ENCODE measurements at regions not wholly inside any gene's neighbourhood (a gene's known extent, or its start where the extent isn't known, plus 50 kb on each side); places are given as distances from the start of the nearest gene placed in this dataset.
"Not testable (repeated sequence)": the region's sequence is repeated elsewhere in the genome, so short reads cannot be mapped to it uniquely, and the experiment has no call there.

- no peak for TF ChIP-seq CTCF (IDR thresholded peaks at IDR 0.05; ENCODE audit: poor library complexity, severe bottlenecking)
- no peak overlapping the region for H3K27ac ChIP-seq (ENCODE audit: poor library complexity, severe bottlenecking)
- no peak overlapping the region for H3K4me3 ChIP-seq (ENCODE audit: severe bottlenecking)
- H3K27me3 ChIP-seq (ENCODE audit: insufficient read depth, poor library complexity, severe bottlenecking): no peaks in the 10 kb centered on the region
- ATAC-seq (ENCODE audit: low read depth) (no peak), DNase-seq (ENCODE audit: low spot score) (no peak)
- peaks cover 6% of the 10 kb centered on the region for H3K9me3 ChIP-seq (ENCODE audit: severe bottlenecking)
- no peaks in the 10 kb centered on the region for H3K4me1 ChIP-seq (ENCODE audit: insufficient read depth, poor library complexity, severe bottlenecking)
- H3K36me3 ChIP-seq (ENCODE audit: low read depth): no peaks in the 10 kb centered on the region
These were observed 1273.6 kb upstream of the SLC39A10 start for GRCh38 chr2:194383401-194383800.

- Histone ChIP-seq H3K9me3 (ENCODE audit: severe bottlenecking) (peaks cover 6% of the 10 kb centered on the region), H3K27me3 (ENCODE audit: insufficient read depth, poor library complexity, severe bottlenecking) (no peaks in the 10 kb centered on the region), H3K4me3 (ENCODE audit: severe bottlenecking) (no peak overlapping the region), H3K27ac (ENCODE audit: poor library complexity, severe bottlenecking) (no peak overlapping the region), H3K36me3 (ENCODE audit: low read depth) (no peaks in the 10 kb centered on the region), H3K4me1 (ENCODE audit: insufficient read depth, poor library complexity, severe bottlenecking) (no peaks in the 10 kb centered on the region)
- TF ChIP-seq CTCF (IDR thresholded peaks at IDR 0.05; ENCODE audit: poor library complexity, severe bottlenecking): no peak
- DNase-seq (ENCODE audit: low spot score) (no peak), ATAC-seq (ENCODE audit: low read depth) (no peak)
These were observed 1274.8 kb upstream of the SLC39A10 start for GRCh38 chr2:194382221-194382620.

- Histone ChIP-seq H3K4me3 (ENCODE audit: severe bottlenecking) (no peak overlapping the region), H3K27me3 (ENCODE audit: insufficient read depth, poor library complexity, severe bottlenecking) (no peaks in the 10 kb centered on the region), H3K4me1 (ENCODE audit: insufficient read depth, poor library complexity, severe bottlenecking) (no peaks in the 10 kb centered on the region), H3K9me3 (ENCODE audit: severe bottlenecking) (peaks cover 6% of the 10 kb centered on the region), H3K36me3 (ENCODE audit: low read depth) (no peaks in the 10 kb centered on the region), H3K27ac (ENCODE audit: poor library complexity, severe bottlenecking) (no peak overlapping the region)
- DNase-seq (ENCODE audit: low spot score) (no peak), ATAC-seq (ENCODE audit: low read depth) (no peak)
- no peak for TF ChIP-seq CTCF (IDR thresholded peaks at IDR 0.05; ENCODE audit: poor library complexity, severe bottlenecking)
These were observed 1277.0 kb upstream of the SLC39A10 start for GRCh38 chr2:194380011-194380410.

- H3K27me3 ChIP-seq (ENCODE audit: insufficient read depth, poor library complexity, severe bottlenecking); DNase-seq (ENCODE audit: low spot score); H3K4me1 ChIP-seq (ENCODE audit: insufficient read depth, poor library complexity, severe bottlenecking); H3K9me3 ChIP-seq (ENCODE audit: severe bottlenecking); H3K27ac ChIP-seq (ENCODE audit: poor library complexity, severe bottlenecking); H3K36me3 ChIP-seq (ENCODE audit: low read depth); H3K4me3 ChIP-seq (ENCODE audit: severe bottlenecking); ATAC-seq (ENCODE audit: low read depth): not testable (repeated sequence)
These were observed 1289.6 kb upstream of the SLC39A10 start for GRCh38 chr2:194367390-194367789.

GRCh38 chr2:194363878-194364277 lies 1293.1 kb upstream of the SLC39A10 start:
- Histone ChIP-seq H3K9me3 (ENCODE audit: severe bottlenecking) (no peaks in the 10 kb centered on the region), H3K4me3 (ENCODE audit: severe bottlenecking) (no peak overlapping the region), H3K36me3 (ENCODE audit: low read depth) (no peaks in the 10 kb centered on the region), H3K27ac (ENCODE audit: poor library complexity, severe bottlenecking) (no peak overlapping the region), H3K4me1 (ENCODE audit: insufficient read depth, poor library complexity, severe bottlenecking) (no peaks in the 10 kb centered on the region), H3K27me3 (ENCODE audit: insufficient read depth, poor library complexity, severe bottlenecking) (no peaks in the 10 kb centered on the region)
- ATAC-seq (ENCODE audit: low read depth) (no peak), DNase-seq (ENCODE audit: low spot score) (no peak)
- TF ChIP-seq CTCF (IDR thresholded peaks at IDR 0.05; ENCODE audit: poor library complexity, severe bottlenecking): no peak
